GM21528 (cell line): ENCODE measurements at regions not wholly inside any gene's neighbourhood (a gene's known extent, or its start where the extent isn't known, plus 50 kb on each side); places are given as distances from the start of the nearest gene placed in this dataset.
A peak's percentile ranks its signal among the peaks of the same experiment; 100 is the strongest.
"Not testable (repeated sequence)": the region's sequence is repeated elsewhere in the genome, so short reads cannot be mapped to it uniquely, and the experiment has no call there.

Experiments
- ATAC-seq: cut with Tn5 transposase; IDR thresholded peaks from one replicate; pipeline ENCODE4 v1.9.1; 2021; ENCODE audit warnings: mild to moderate bottlenecking, moderate library complexity; ENCODE audit not compliant: unreplicated experiment, low FRiP score

DNA sequence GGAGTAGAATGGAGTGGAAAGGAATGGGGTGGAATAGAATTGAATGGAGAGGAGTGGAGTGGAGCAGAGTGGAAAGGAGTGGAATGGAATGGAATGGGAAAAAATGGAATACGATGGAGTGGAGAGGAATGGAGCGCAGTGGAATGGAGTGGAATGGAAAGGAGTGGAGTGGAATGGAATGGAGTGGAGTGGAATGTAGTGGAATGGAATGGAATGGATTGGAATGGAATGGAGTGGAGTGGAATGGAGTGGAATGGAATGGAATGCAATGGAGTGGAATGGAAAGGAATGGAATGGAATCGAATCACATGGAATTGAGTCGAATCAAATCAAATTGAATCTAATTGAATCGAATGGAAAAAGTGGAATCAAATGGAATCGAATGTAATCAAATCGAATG lies 1016.1 kb downstream of the CDY1 start:
- ATAC-seq, result no peak

DNA sequence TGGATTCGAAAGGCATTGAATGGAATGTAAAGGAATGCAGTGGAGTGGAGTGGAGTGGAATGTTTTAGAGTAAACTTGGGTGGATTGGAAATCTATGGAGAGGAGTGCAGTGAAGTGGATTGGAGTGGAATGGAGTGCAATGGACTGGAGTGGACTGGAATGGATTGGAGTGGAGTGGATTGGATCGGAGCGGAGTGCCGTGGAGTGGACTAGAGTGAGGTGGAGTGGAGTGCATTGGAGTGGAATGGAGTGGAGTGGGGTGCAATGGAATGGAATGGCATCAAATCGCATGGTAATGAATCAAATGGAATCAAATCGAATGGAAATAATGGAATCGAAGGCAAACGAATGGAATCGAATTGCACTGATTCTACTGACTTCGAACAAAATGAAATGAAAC lies 1023.9 kb downstream of the CDY1 start:
- not testable (repeated sequence) for ATAC-seq

DNA sequence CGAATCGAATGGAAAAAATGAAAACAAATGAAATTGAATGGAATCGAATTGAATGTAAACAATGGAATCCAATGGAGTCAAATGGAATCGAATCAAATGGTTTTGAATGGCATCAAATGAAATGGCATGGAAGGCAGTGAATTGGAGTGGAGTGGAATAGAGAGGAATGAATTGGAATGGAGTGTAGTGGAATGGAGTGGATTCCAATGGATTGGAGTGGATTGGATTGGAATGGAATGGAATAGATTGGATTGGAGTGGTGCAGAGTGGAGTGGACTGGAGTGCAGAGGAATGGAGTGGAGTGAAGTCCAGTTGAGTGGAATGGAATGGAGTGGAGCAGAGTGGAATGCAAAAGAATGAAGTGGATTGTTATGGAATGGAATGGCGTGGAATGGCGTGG lies 1026.3 kb downstream of the CDY1 start:
- not testable (repeated sequence) for ATAC-seq

DNA sequence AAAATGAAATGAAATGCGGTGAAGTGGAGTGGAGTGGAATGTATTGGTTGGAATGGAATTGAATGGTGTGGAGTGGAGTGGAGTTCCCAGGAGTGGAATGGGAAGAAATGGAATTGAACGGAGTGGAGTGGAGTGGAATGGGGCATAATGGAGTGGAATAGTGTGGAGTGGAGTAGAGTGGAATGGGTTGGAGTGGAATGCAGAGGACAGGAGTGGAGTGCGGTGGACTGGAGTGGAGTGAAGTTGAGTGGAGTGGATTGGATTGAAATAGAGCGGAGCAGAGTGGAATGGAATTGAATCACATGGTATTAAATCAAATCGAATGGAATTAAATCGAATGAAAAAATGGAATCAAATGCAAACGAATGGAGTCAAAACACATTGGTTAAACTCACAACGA lies 1042.3 kb downstream of the CDY1 start:
- ATAC-seq, result not testable (repeated sequence)

DNA sequence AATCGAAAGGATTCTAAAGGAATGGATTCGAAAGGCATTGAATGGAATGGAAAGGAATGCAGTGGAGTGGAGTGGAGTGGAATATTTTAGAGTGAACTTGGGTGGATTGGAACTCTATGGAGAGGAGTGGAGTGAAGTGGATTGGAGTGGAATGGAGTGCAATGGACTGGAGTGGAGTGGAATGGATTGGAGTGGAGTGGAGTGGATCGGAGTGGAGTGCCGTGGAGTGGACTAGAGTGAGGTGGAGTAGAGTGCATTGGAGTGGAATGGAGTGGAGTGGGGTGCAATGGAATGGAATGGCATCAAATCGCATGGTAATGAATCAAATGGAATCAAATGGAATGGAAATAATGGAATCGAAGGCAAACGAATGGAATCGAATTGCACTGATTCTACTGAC lies 1044.8 kb downstream of the CDY1 start:
- not testable (repeated sequence) for ATAC-seq

DNA sequence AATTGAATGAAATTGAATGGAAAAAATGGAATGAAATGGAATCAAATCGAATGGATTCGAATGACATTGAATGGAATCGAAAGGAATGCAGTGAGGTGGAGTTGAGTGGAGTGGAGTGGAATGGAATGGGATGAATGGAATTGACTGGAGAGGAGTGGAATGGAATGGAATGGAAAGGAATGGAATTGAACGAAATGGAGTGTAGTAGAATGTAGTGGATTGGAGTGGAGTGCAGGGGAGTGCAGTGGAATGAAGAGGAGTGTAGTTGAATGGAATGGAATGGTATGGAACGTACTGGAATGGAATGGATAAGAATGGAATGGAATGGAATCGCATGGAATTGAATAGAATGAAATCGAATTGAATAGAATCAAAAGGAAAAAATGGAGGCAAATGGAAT lies 1047.3 kb downstream of the CDY1 start:
- ATAC-seq, result not testable (repeated sequence)

DNA sequence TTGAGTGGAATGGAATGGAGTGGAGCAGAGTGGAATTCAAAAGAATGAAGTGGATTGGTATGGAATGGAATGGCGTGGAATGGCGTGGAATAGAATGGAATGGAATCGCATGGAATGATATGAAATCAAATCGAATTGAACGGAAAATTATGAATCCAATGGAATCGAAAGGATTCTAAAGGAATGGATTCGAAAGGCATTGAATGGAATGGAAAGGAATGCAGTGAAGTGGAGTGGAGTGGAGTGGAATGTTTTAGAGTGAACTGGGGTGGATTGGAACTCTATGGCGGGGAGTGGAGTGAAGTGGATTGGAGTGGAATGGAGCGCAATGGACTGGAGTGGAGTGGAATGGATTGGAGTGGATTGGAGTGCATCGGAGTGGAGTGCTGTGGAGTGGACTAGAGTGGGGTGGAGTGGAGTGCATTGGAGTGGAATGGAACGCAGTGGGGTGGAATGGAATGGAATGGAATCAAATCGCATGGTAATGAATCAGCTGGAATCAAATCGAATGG lies 1048.5 kb downstream of the CDY1 start:
- peak; percentile 54 for ATAC-seq

DNA sequence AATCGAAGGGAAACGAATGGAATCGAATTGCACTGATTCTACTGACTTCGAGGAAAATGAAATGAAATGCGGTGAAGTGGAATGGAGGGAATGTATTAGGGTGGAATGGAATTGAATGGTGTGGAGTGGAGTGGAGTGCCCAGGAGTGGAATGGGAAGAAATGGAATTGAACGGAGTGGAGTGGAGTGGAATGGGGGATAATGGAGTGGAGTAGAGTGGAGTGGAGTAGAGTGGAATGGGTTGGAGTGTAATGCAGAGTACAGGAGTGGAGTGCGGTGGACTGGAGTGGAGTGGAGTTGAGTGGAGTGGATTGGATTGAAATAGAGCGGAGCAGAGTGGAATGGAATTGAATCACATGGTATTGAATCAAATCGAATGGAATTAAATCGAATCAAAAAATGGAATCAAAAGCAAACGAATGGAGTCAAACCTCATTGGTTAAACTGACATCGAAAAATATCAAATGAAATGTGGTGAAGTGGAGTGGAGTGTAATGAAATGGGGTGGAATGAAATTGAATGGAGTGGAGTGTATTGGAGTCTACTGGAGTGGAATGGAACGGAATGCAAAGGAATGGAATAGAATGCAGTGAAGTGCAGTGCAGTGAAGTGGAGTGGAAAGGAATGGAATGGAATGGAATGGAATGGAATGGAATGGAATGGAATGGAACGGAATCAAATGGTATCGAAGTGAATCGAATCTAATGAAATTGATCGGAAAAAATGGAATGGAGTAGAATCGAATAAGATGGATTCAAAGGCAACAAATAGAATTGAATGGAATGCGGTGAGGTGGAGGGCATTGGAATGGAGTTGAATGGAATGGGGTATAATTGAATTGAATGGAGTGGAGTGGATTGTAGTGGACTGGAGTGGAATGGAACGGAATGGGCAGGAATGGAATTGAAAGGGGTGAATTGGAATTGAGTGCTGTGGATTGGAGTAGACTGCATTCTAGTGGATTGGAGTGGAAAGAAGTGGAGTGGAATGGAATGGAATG lies 1049.3 kb downstream of the CDY1 start:
- peak; percentile 66 for ATAC-seq
